ENCODE measurements at regions not wholly inside any gene's neighbourhood (a gene's known extent, or its start where the extent isn't known, plus 50 kb on each side); places are given as distances from the start of the nearest gene placed in this dataset.

- TF ChIP-seq CTCF (IDR thresholded peaks at IDR 0.05) (no peak), EP300 (IDR thresholded peaks at IDR 0.05) (no peak), POLR2A (IDR thresholded peaks at IDR 0.05) (no peak)
Observed at GRCh38 chr10:111835574-111835973, 348.0 kb downstream of the GPAM start.

All from upper lobe of left lung (tissue), 4 donors.